ENCODE measurements at regions not wholly inside any gene's neighbourhood (a gene's known extent, or its start where the extent isn't known, plus 50 kb on each side); places are given as distances from the start of the nearest gene placed in this dataset.
"Not testable (repeated sequence)": the region's sequence is repeated elsewhere in the genome, so short reads cannot be mapped to it uniquely, and the experiment has no call there.

GRCh38 chr6:145132709-145133108, 602.6 kb downstream of the EPM2A start:
- no peak overlapping the region for H3K4me3 ChIP-seq (ENCODE audit: low read depth, low read length)

- no peak overlapping the region for H3K4me3 ChIP-seq (ENCODE audit: low read depth, low read length)
These were observed 599.6 kb downstream of the EPM2A start for GRCh38 chr6:145135702-145136101.

GRCh38 chr6:145137425-145137824, 597.9 kb downstream of the EPM2A start:
- H3K4me3 ChIP-seq (ENCODE audit: low read depth, low read length) = no peak overlapping the region

GRCh38 chr6:145138469-145139139, 596.7 kb downstream of the EPM2A start:
- no peak overlapping the region for H3K4me3 ChIP-seq (ENCODE audit: low read depth, low read length)

- H3K4me3 ChIP-seq (ENCODE audit: low read depth, low read length) = no peak overlapping the region
These were observed 596.0 kb downstream of the EPM2A start for GRCh38 chr6:145139140-145139850.

- H3K4me3 ChIP-seq (ENCODE audit: low read depth, low read length) = no peak overlapping the region
These were observed 595.4 kb downstream of the EPM2A start for GRCh38 chr6:145139895-145140294.

GRCh38 chr6:145141572-145141971, 593.7 kb downstream of the EPM2A start:
- H3K4me3 ChIP-seq (ENCODE audit: low read depth, low read length) = no peak overlapping the region

GRCh38 chr6:145142958-145143357, 592.4 kb downstream of the EPM2A start:
- H3K4me3 ChIP-seq (ENCODE audit: low read depth, low read length) = no peak overlapping the region

- no peak overlapping the region for H3K4me3 ChIP-seq (ENCODE audit: low read depth, low read length)
These were observed 591.9 kb downstream of the EPM2A start for GRCh38 chr6:145143379-145143778.

GRCh38 chr6:145147559-145147958, 587.8 kb downstream of the EPM2A start:
- H3K4me3 ChIP-seq (ENCODE audit: low read depth, low read length) = no peak overlapping the region

GRCh38 chr6:145147981-145148749, 587.2 kb downstream of the EPM2A start:
- H3K4me3 ChIP-seq (ENCODE audit: low read depth, low read length) = no peak overlapping the region

GRCh38 chr6:145148776-145149175, 586.5 kb downstream of the EPM2A start:
- no peak overlapping the region for H3K4me3 ChIP-seq (ENCODE audit: low read depth, low read length)

GRCh38 chr6:145151624-145152023, 583.7 kb downstream of the EPM2A start:
- no peak overlapping the region for H3K4me3 ChIP-seq (ENCODE audit: low read depth, low read length)

- no peak overlapping the region for H3K4me3 ChIP-seq (ENCODE audit: low read depth, low read length)
These were observed 581.8 kb downstream of the EPM2A start for GRCh38 chr6:145153495-145153894.

GRCh38 chr6:145155411-145155810, 579.9 kb downstream of the EPM2A start:
- H3K4me3 ChIP-seq (ENCODE audit: low read depth, low read length) = no peak overlapping the region

GRCh38 chr6:145155873-145156782, 579.2 kb downstream of the EPM2A start:
- H3K4me3 ChIP-seq (ENCODE audit: low read depth, low read length) = no peak overlapping the region

- H3K4me3 ChIP-seq (ENCODE audit: low read depth, low read length) = not testable (repeated sequence)
These were observed 576.7 kb downstream of the EPM2A start for GRCh38 chr6:145158636-145159035.

- no peak overlapping the region for H3K4me3 ChIP-seq (ENCODE audit: low read depth, low read length)
These were observed 575.4 kb downstream of the EPM2A start for GRCh38 chr6:145159921-145160320.

- H3K4me3 ChIP-seq (ENCODE audit: low read depth, low read length) = no peak overlapping the region
These were observed 573.8 kb downstream of the EPM2A start for GRCh38 chr6:145161501-145161900.

- no peak overlapping the region for H3K4me3 ChIP-seq (ENCODE audit: low read depth, low read length)
These were observed 565.5 kb downstream of the EPM2A start for GRCh38 chr6:145169726-145170224.

GRCh38 chr6:145175470-145175869, 559.9 kb downstream of the EPM2A start:
- no peak overlapping the region for H3K4me3 ChIP-seq (ENCODE audit: low read depth, low read length)
